HEK293 (cell line): ENCODE measurements at regions not wholly inside any gene's neighbourhood (a gene's known extent, or its start where the extent isn't known, plus 50 kb on each side); places are given as distances from the start of the nearest gene placed in this dataset.

ENCODE experiments used
- CTCF ChIA-PET: fragments of 350-600 bp; formaldehyde crosslinking; extraction: SDS; loops from one replicate; lab custom pipeline; 2021; ENCODE audit warnings: antibody characterized with exemption; lab: Yijun Ruan, JAX
- POLR2A ChIA-PET: fragments of 300-600 bp; formaldehyde crosslinking; extraction: SDS; loops from one replicate; lab custom pipeline; 2020; ENCODE audit warnings: antibody characterized with exemption, inconsistent platforms; lab: Yijun Ruan, JAX
- H3K27ac ChIP-seq: fragments of 200-500 bp; sonication (Bioruptor generic); 2 replicates; pipeline ENCODE4 v1.5.1; 2014; ENCODE audit warnings: low read depth, low read length, control low read depth, inconsistent platforms; ENCODE audit errors: extremely low read depth
- H3K36me3 ChIP-seq, 2 experiments: fragments of 200-500 bp in 1 of 2; sonication (Bioruptor generic) in 1 of 2; 1 replicate in 1 of 2; 2 replicates in 1 of 2; pipeline ENCODE4 v1.5.1; 2014 to 2017; ENCODE audit warnings: inconsistent platforms in 2 of 2, low read length in 2 of 2; ENCODE audit not compliant: control insufficient read depth in 2 of 2, insufficient read depth in 1 of 2
- H3K4me1 ChIP-seq: fragments of 200-500 bp; sonication (Bioruptor generic); 2 replicates; pipeline ENCODE4 v1.5.1; 2014; ENCODE audit warnings: mild to moderate bottlenecking, low read length, inconsistent platforms; ENCODE audit not compliant: control insufficient read depth, insufficient read depth
- H3K4me3 ChIP-seq: 2 replicates; pipeline ENCODE4 v1.5.1; 2011; ENCODE audit warnings: low read depth, mild to moderate bottlenecking, control low read depth, low read length, moderate library complexity
- H3K9me3 ChIP-seq: fragments of 200-500 bp; sonication (Bioruptor generic); 2 replicates; pipeline ENCODE4 v1.5.1; 2014; ENCODE audit warnings: low read depth, low read length, inconsistent platforms; ENCODE audit not compliant: control insufficient read depth, insufficient read depth
- RBAK ChIP-seq: fragments of 450-650 bp; formaldehyde crosslinking; IDR thresholded peaks from 2 replicates; pipeline ENCODE4 v1.5.1; 2016; ENCODE audit warnings: missing biosample characterization, missing genetic modification characterization
- SCRT1 ChIP-seq: fragments of 450-650 bp; formaldehyde crosslinking; IDR thresholded peaks from 2 replicates; pipeline ENCODE4 v1.5.1; 2016; ENCODE audit warnings: missing biosample characterization, missing genetic modification characterization, borderline replicate concordance
- TSHZ1 ChIP-seq: fragments of 450-650 bp; formaldehyde crosslinking; IDR thresholded peaks from 2 replicates; pipeline ENCODE4 v1.5.1; 2016; ENCODE audit warnings: missing biosample characterization, missing genetic modification characterization, borderline replicate concordance
- YY1 ChIP-seq: fragments of 450-650 bp; formaldehyde crosslinking; IDR thresholded peaks from 2 replicates; pipeline ENCODE4 v1.5.1; 2018; ENCODE audit warnings: missing biosample characterization, missing genetic modification characterization
- ZBTB20 ChIP-seq: fragments of 450-650 bp; formaldehyde crosslinking; IDR thresholded peaks from 2 replicates; pipeline ENCODE4 v1.5.1; 2016; ENCODE audit warnings: missing biosample characterization, missing genetic modification characterization
- ZFP41 ChIP-seq: fragments of 450-650 bp; formaldehyde crosslinking; IDR thresholded peaks from 2 replicates; pipeline ENCODE4 v1.5.1; 2016; ENCODE audit warnings: missing biosample characterization, missing genetic modification characterization, borderline replicate concordance
- ZNF121 ChIP-seq: fragments of 450-650 bp; formaldehyde crosslinking; IDR thresholded peaks from 2 replicates; pipeline ENCODE4 v1.5.1; 2016; ENCODE audit warnings: missing biosample characterization, missing genetic modification characterization
- ZNF140 ChIP-seq: fragments of 450-650 bp; formaldehyde crosslinking; IDR thresholded peaks from 2 replicates; pipeline ENCODE4 v1.5.1; 2016; ENCODE audit warnings: missing biosample characterization, missing genetic modification characterization
- ZNF24 ChIP-seq: fragments of 450-650 bp; formaldehyde crosslinking; IDR thresholded peaks from 2 replicates; pipeline ENCODE4 v1.5.1; 2016; ENCODE audit warnings: missing biosample characterization, missing genetic modification characterization
- ZNF292 ChIP-seq: fragments of 450-650 bp; formaldehyde crosslinking; IDR thresholded peaks from 2 replicates; pipeline ENCODE4 v1.5.1; 2016; ENCODE audit warnings: low read depth, missing biosample characterization, missing genetic modification characterization, borderline replicate concordance
- ZNF350 ChIP-seq: fragments of 450-650 bp; formaldehyde crosslinking; IDR thresholded peaks from 2 replicates; pipeline ENCODE4 v1.5.0; 2017; ENCODE audit warnings: missing biosample characterization, mild to moderate bottlenecking, missing genetic modification characterization
- ZNF354C ChIP-seq: fragments of 450-650 bp; formaldehyde crosslinking; IDR thresholded peaks from 2 replicates; pipeline ENCODE4 v1.5.1; 2016; ENCODE audit warnings: missing biosample characterization, missing genetic modification characterization, low read depth, borderline replicate concordance
- ZNF394 ChIP-seq: fragments of 450-650 bp; formaldehyde crosslinking; IDR thresholded peaks from 2 replicates; pipeline ENCODE4 v1.5.1; 2016; ENCODE audit warnings: missing biosample characterization, missing genetic modification characterization, mild to moderate bottlenecking, moderate library complexity, borderline replicate concordance
- ZNF544 ChIP-seq: fragments of 450-650 bp; formaldehyde crosslinking; IDR thresholded peaks from 2 replicates; pipeline ENCODE4 v1.5.0; 2017; ENCODE audit warnings: missing biosample characterization, missing genetic modification characterization
- ZNF571 ChIP-seq: fragments of 450-650 bp; formaldehyde crosslinking; IDR thresholded peaks from 2 replicates; pipeline ENCODE4 v1.5.0; 2017; ENCODE audit warnings: missing biosample characterization, missing genetic modification characterization
- ZNF621 ChIP-seq: fragments of 450-650 bp; formaldehyde crosslinking; IDR thresholded peaks from 2 replicates; pipeline ENCODE4 v1.5.1; 2017; ENCODE audit warnings: missing biosample characterization, missing genetic modification characterization
- ZNF658 ChIP-seq: fragments of 450-650 bp; formaldehyde crosslinking; IDR thresholded peaks from 2 replicates; pipeline ENCODE4; 2016; ENCODE audit warnings: missing biosample characterization, missing genetic modification characterization
- ZNF660 ChIP-seq: fragments of 450-650 bp; IDR thresholded peaks from 2 replicates; pipeline ENCODE4 v1.5.1; 2018; ENCODE audit warnings: missing biosample characterization, mild to moderate bottlenecking, missing genetic modification characterization
- ZNF701 ChIP-seq: fragments of 450-650 bp; formaldehyde crosslinking; IDR thresholded peaks from 2 replicates; pipeline ENCODE4 v1.5.1; 2016; ENCODE audit warnings: missing biosample characterization, missing genetic modification characterization
- ZNF704 ChIP-seq: fragments of 450-650 bp; formaldehyde crosslinking; IDR thresholded peaks from 2 replicates; pipeline ENCODE4 v1.5.1; 2016; ENCODE audit warnings: missing biosample characterization, missing genetic modification characterization
- ZNF785 ChIP-seq: fragments of 450-650 bp; formaldehyde crosslinking; IDR thresholded peaks from 2 replicates; pipeline ENCODE4 v1.5.1; 2016; ENCODE audit warnings: missing biosample characterization, missing genetic modification characterization
- ZNF837 ChIP-seq: fragments of 450-650 bp; formaldehyde crosslinking; IDR thresholded peaks from 2 replicates; pipeline ENCODE4 v1.5.1; 2016; ENCODE audit warnings: missing biosample characterization, missing genetic modification characterization
- ZSCAN23 ChIP-seq: fragments of 450-650 bp; formaldehyde crosslinking; IDR thresholded peaks from 2 replicates; pipeline ENCODE4 v1.5.1; 2016; ENCODE audit warnings: missing biosample characterization, missing genetic modification characterization
- TF ChIP-seq, protein P1 (sequence below): fragments of 450-650 bp; formaldehyde crosslinking; IDR thresholded peaks from 2 replicates; pipeline ENCODE4 v1.5.1; 2016; ENCODE audit warnings: missing biosample characterization, missing genetic modification characterization, borderline replicate concordance
- TF ChIP-seq, protein P2 (sequence below): fragments of 450-650 bp; formaldehyde crosslinking; IDR thresholded peaks from 2 replicates; pipeline ENCODE4 v1.5.1; 2017; ENCODE audit warnings: missing biosample characterization, missing genetic modification characterization

DNA sequence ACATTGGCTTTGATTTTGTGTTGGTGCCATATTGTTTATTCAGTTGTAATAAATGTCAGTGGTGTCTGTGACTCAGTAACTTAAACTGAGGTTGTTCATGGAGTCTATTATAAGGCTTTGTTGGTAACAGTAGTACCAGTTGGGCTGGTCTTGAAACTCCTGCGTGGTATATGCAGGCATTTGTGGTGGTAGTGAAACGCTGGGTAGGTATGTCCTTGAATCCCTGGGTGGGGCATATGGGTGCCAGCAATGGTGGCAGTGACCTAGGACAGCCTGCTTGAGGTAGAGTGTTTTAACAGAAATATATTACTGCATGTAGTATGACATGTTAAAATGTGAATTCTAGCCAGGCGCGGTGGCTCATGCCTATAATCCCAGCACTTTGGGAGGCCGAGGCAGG, 1058.5 kb upstream of the SEMA6A start:
- CTCF ChIA-PET = interaction anchor here (0.6 kb wide), 1 partner anchor 178 kb away, joined by 3 read pairs; no protein-coding TSS in a partner anchor
- POLR2A ChIA-PET = no interaction called here
- no peak overlapping the region for H3K4me3 ChIP-seq
- H3K9me3 ChIP-seq = no peaks in the 10 kb centered on the region
- TF ChIP-seq ZFP41 (tag by site-specific recombination) (no peak), ZNF621 (tag by site-specific recombination) (no peak), ZNF658 (tag by site-specific recombination) (no peak), ZNF571 (tag by site-specific recombination) (no peak), ZNF704 (tag by site-specific recombination) (no peak), SCRT1 (tag by site-specific recombination) (no peak), ZNF837 (no peak), ZNF701 (tag by site-specific recombination) (no peak), ZNF292 (tag by site-specific recombination) (no peak), ZNF354C (tag by site-specific recombination) (no peak), ZNF394 (tag by site-specific recombination) (no peak)
- TF ChIP-seq, protein P1, sequence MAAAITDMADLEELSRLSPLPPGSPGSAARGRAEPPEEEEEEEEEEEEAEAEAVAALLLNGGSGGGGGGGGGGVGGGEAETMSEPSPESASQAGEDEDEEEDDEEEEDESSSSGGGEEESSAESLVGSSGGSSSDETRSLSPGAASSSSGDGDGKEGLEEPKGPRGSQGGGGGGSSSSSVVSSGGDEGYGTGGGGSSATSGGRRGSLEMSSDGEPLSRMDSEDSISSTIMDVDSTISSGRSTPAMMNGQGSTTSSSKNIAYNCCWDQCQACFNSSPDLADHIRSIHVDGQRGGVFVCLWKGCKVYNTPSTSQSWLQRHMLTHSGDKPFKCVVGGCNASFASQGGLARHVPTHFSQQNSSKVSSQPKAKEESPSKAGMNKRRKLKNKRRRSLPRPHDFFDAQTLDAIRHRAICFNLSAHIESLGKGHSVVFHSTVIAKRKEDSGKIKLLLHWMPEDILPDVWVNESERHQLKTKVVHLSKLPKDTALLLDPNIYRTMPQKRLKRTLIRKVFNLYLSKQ (tag by site-specific recombination) = no peak
- no peaks in the 10 kb centered on the region for H3K36me3 ChIP-seq
- no peaks in the 10 kb centered on the region for H3K4me1 ChIP-seq
- H3K27ac ChIP-seq = no peak overlapping the region

DNA sequence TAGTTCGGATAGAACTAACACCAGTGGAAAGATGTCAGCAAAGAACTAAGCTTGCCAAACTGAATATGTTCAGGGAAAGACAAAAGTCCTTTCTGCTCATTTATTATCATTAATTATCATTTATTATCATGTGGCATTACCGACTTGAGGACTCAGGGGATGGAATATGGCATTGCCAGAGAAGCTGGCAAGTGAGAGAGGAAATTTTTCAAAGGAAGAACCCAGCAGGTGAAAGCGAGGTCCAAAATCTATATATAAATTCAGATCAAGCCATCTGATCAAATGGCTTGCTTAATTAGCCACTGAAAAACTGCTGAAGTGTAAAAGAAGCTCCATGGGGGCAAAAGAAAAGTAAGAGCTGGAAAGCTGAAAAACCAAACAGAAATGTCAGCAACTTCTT, 1049.6 kb upstream of the SEMA6A start:
- H3K4me3 ChIP-seq = no peak overlapping the region

More for the DNA sequence above, 1049.6 kb upstream of the SEMA6A start:
- Histone ChIP-seq H3K36me3 (no peaks in the 10 kb centered on the region), H3K9me3 (no peaks in the 10 kb centered on the region), H3K4me1 (no peaks in the 10 kb centered on the region), H3K27ac (no peak overlapping the region)
- no peak for TF ChIP-seq ZNF350
- TF ChIP-seq YY1 = no peak
- TF ChIP-seq ZNF121 (tag by site-specific recombination) = no peak
- no peak for TF ChIP-seq ZNF621 (tag by site-specific recombination)
- TF ChIP-seq, protein P2, sequence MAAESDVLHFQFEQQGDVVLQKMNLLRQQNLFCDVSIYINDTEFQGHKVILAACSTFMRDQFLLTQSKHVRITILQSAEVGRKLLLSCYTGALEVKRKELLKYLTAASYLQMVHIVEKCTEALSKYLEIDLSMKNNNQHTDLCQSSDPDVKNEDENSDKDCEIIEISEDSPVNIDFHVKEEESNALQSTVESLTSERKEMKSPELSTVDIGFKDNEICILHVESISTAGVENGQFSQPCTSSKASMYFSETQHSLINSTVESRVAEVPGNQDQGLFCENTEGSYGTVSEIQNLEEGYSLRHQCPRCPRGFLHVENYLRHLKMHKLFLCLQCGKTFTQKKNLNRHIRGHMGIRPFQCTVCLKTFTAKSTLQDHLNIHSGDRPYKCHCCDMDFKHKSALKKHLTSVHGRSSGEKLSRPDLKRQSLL (tag by site-specific recombination) = no peak
- no peak for TF ChIP-seq ZNF785
- no peak for TF ChIP-seq ZNF660 (tag by site-specific recombination)
- no peak for TF ChIP-seq ZBTB20
- TF ChIP-seq RBAK (tag by site-specific recombination) = no peak
- no peak for TF ChIP-seq ZNF140
- TF ChIP-seq TSHZ1 (tag by site-specific recombination) = no peak
- TF ChIP-seq ZNF544 (tag by site-specific recombination) = no peak
- no peak for TF ChIP-seq ZNF24 (tag by site-specific recombination)
- no peak for TF ChIP-seq ZSCAN23 (tag by site-specific recombination)
- CTCF ChIA-PET = no interaction called here
- POLR2A ChIA-PET = no interaction called here
